ENCODE measurements at regions not wholly inside any gene's neighbourhood (a gene's known extent, or its start where the extent isn't known, plus 50 kb on each side); places are given as distances from the start of the nearest gene placed in this dataset.

DNA sequence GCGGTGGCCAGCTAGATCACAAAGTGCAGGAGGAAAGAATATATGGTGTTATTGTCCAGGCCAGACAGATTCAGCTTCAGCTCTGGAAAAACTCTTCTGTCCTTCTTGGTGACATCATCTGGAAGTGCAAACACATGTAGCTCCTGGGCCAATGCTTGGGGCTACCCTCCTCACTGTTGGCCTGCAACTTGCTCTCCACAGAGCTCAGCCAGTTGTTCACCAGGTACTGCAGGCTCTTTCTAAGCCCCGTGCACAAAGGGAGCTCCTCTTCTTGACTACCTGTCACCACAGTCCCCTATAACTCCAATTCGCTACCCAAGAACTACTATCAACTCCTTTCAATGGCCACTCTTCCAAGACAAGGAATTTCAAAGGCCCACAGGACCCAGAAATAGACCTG, 1175.9 kb upstream of the CDH9 start:
- DNase-seq: no peak

DNA sequence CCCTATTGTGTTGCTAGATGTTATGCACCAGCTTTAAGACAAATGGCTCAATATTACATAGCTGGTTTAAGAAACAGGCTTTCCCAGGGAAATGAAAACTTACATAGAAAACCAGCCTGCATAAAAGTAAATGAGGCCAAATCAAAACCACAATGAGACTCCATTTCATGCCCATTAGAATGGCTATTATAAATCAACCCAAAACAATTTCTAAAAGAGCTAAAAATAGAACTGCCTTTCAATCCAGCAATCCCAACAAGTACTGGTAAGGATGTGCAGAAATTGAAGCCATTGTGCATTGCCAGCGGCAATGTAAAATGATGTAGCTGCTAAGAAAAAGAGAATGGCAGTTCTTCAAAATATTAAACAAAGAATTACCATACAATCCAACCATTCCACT, 1170.0 kb upstream of the CDH9 start:
- DNase-seq: no peak

DNA sequence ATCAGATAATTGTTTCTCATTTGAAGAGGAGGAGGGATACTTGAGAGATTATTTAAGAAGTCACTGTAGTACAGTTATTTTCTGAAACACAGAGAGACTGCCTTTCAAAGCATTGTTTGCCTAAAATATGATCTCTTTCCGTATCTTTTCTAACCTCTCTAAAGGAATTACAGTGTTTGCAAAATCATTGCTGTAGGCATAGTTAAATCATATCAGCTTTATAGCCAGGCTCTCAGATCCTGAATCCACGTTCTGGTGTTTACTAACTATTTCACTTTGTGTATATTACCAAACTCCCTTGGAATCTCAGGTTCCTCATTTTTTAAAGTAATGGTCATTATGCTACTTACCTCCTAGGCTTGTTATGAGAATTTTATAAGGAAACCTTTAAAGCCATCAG, 1151.6 kb upstream of the CDH9 start:
- no peak for DNase-seq

DNA sequence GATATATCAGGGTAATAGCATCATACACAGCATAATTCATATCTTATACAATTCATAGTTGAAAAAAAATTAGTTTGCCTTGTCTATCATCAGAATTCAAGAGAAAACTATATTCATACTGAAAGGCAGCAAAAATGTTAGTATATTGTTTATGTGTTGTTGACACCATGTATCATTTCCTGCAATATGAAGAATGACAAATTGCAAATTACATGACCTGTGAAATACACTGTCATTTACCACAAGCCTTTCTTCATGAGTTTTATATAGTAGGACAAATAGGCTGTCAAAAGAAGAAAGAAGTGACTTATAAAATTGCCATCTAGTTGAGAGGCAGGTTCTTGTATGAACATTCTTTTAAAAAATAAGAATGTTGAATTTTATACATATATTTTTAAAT, 1136.3 kb upstream of the CDH9 start:
- no peak for DNase-seq

DNA sequence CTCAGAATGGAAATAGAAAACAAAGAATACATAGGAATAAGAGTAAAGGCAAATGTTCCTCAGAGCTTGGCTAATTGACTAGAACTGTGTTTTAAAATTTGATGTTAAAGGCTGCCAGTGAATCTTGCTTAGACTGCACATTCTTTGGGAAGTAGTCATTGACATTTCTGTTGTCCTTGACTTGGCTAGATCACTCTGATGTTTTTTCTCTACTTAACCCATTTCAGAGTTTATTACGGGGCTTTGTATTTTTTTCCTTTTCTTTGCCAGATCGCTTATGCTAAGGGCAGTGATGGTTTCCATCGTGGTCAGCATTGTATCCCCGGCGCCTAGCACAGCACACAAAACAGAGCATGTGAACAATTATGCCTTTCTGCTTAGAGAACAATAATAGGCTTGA, 1126.7 kb upstream of the CDH9 start:
- DNase-seq: no peak

DNA sequence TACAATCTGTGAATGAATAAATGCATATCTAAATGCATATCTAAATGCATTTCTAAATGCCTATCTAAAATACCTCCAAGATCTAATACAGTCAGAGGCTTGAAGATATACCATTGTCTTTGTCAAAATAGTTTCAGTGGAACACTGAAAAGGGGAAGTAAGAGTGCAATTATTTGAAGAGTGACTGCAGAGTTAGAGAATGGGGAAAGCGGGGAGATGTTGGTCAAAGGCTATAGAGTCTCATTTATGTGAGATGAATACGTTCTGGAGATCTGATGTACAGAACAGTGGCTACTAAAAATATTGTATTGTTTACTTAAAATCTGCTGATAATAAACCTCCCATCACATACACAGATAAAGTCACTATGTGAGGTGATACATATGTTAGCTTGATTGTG, 1126.2 kb upstream of the CDH9 start:
- no peak for DNase-seq

DNA sequence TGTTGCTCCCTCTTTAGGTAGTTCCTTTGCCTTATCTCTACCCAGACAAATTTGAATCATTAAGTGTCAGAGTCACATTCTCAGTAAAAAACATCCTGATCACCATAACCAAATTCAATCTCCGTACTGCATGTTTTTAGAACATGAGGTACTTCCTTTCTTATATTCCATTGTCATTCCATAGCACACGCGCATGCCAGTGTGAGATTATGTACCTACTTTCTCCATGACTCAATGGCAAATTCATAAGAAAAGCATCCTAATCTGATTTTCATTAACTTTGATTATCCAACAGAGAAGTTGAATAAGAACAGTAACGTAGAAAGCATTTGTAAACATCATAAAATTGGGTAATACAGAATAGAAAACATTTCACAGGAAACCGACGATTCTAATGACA, 1118.6 kb upstream of the CDH9 start:
- no peak for DNase-seq

DNA sequence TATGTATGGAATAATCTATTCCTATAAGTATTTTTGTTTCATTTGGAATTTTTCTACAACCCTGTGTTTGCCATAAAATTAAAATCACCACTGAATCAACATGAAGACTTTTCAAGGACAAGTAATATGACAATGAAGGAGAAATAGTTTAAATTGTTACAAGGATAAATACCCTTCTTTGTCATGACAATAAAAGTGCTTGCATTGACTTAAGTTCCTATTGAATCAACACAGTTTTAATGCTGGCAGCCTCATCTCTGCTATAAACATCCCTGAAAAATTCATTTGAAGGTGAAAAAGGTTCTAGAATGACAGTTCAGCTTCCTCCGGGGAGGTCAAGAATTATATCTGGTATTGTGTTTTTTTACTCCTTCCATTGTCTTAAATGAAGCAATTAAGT, 1105.1 kb upstream of the CDH9 start:
- no peak for DNase-seq

DNA sequence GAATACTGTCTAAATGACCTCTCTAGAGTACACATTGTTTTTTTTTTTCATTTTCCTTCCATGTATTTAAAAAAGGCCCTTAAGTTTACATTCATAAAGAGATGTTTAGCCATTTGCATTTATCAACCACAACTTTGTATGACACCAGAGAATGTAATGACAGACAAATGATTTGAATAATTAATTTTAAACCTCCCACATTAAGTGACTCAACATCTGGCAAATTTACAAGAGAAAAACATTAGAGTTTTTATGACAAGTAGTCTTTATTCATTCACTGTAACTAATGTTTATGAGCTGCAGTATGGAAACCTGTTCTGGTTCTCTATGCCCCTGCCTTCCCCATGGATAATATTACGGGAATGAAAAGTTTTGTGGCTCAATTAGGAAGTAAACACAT, 1093.8 kb upstream of the CDH9 start:
- no peak for DNase-seq

DNA sequence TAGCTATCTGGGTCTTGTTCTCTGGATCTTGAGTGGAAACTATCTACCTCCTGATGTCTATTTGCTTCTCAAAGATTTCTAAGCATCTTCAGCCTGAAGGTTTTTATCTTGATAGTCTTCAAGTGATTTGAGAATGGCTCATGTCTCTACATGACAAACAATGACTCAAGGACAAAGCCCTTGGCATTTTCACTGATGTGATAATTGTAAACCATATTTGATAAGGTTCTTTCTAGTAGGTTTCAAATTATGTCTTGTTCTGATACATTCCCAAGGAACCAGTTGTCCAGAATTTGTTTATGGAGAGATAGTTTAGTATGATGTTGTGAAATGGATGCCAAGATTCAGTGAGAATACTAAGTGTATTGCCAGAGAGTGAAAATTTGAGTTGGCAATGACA, 1079.3 kb upstream of the CDH9 start:
- DNase-seq: no peak

DNA sequence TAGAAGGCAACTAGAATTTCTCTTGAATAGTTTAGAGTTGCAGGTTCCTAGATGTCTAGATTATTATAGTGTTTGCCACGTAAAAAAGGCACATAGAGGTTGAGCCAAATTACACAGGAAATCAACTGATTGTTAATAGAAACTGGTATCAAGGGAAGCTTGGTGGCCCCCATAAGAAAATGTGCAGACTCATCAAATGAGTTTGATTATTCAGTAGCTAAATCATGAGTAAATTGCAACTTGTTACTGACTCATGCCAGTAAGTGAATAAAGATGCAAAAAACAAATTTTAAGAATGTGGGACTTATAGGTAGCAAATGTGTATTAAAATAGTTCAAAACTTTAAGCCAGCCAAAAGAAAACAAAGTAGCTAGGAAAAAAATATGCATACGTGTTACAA, 1078.9 kb upstream of the CDH9 start:
- no peak for DNase-seq

DNA sequence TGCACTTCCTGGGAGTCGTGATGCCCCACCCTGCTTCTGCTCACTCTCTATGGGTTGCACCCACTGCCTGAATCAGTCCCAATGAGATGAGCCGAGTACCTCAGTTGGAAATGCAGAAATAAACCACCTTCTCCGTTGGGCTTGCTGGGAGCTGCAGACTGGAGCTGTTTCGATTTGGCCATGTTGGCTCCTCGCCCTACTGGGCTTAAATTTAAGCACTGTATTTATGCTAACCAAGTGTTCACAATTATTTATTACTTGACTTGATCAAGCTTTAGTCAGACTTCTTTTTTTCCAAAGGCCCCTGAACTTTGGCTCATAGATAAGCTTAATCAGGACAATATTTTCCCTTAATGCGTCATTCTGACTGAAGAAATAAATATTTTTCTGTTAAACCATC, 1072.4 kb upstream of the CDH9 start:
- no peak for DNase-seq

DNA sequence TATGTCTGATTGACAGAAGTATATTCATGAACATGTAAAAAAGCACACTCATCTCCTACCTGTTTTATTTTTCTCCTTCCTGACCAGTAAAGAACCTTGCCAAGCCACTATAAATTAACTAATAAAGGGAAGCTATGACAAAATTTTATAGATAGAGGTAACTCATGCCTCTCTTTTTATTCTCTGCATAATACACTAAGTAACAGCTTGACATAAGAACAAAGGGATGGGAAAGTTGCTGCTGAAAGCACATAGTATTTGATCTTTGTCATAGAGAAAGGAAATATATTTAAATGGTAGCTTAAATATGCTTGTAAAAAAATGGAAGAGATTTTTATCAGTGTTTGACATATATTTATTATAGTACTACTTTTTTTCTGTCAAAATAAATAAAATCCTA, 1065.7 kb upstream of the CDH9 start:
- no peak for DNase-seq

DNA sequence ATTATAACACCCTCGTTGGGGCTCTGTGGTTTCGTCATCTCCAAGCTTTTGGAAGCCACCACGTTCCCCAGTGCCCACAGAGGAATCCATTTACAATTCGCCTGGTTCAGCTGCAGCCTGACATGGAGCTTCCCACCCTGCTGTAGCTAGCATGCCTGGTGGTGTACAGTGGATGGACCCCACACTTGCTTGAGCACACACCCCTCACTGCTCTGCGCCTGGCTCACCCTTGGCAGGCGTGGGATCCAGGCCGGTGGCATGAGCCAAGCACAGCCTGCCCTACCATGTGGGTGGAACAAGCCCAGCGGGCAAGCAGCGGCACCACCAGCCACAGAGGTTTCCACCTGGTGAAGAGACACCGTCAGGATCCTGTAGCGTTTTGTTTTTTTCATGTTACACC, 1045.7 kb upstream of the CDH9 start:
- no peak for DNase-seq

DNA sequence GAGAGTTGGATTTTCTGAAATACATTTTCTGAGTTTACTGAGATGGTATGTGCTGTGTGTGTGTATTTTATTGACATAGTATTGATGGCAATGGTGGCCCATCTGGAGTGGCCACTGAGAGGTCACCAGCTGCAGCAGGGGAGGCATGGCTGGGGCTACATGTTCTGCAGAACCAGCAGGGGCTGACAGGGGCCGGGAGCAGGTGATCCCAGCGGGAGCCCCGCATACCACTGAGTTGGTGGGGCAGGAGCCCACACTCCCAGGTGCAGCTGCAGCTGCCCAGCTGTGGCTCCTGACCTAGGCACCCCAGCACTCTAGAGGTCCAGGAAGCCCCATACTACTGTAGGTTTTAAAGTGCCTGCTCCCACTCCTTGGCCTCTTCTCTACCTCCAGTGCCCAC, 1044.2 kb upstream of the CDH9 start:
- no peak for DNase-seq

DNA sequence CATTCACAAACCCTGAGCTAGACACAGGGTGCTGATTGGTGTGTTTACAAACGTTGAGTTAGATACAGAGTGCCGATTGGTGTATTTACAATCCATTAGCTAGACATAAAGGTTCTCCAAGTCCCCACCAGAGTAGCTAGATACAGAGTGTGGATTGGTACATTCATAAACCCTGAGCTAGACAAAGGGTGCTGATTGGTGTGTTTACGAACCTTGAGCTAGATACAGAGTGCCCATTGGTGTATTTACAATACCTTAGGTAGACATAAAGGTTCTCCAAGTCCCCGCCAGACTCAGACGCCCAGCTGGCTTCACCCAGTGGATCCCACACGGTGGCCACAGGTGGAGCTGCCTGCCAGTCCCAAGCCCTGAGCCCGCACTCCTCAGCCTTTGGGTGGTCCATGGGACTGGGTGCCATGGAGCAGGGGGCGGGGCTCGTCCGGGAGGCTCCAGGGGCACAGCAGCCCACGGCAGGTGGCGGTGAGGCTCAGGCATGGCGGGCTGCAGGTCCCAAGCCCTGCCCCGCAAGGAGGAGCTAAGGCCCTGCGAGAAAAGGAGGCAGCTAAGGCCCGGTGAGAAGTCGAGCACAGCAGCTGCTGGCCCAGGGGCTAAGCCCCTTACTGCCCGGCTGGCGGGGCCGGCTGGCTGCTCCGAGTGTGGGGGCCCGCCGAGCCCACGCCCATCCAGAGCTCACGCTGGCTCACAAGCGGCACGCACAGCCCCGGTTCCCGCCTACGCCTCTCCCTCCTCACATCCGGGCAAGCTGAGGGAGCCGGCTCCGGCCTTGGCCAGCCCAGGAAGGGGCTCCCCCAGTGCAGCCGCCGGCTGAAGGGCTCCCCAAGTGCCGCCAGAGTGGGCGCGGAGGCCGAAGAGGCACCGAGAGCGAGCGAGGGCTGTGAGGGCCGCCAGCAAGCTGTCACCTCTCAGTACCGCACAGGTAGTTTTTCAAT, 1039.2 kb upstream of the CDH9 start:
- DNase-seq: no peak

DNA sequence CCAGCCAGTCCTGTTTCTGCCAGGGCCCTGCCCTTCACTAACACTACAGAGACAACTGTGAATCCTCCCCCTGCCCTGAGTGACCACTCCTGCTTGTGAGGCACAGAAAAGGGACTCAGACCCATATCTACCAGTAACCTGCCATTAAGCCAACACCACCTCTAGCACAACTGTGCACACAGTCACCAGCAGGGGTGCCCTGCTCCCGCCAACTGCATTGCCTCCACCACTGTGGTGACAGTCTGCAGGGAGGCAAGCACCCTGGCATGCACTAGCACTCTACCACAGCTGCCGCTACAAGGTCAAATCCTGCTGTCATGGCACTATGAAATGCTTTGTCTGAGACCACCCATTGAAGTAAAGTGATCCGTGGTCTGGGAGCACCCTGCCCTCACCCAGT, 1028.5 kb upstream of the CDH9 start:
- no peak for DNase-seq

DNA sequence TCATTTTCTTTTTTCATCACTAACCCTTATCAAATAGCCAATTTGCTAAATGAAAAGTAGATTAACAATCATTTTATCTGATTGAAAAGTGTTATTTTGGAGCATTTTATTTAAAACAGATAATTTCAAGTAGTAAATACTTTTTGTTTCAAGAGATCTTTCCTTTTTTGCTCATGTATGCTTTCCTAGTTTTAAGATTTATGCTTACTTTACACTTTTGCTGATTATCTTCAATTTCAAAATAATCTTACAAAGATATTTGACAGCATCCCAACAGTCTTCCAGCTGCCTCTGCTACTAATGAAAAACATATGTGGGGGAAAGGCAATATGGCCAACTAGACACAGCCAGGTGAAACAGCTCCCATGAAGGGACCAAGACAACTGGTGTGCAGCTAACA, 1027.3 kb upstream of the CDH9 start:
- DNase-seq: no peak

DNA sequence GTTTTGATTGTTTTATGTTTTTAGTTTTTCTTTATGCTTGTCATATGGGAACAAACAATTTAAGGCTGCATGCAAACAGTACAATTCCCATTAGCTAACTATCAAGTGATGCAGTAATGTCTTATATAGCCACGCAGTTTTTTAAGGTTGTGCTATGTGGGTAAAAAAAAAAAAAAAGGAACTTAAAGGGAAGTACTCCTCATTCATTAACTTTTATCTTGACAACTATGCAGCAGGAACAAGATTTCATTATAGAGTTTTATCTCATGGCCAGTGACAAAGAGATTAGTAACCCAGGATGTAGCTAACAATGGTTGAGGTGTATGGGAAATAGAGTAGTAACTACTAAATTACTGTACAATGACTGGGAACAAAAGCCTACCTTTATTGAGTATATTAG, 1008.2 kb upstream of the CDH9 start:
- no peak for DNase-seq

DNA sequence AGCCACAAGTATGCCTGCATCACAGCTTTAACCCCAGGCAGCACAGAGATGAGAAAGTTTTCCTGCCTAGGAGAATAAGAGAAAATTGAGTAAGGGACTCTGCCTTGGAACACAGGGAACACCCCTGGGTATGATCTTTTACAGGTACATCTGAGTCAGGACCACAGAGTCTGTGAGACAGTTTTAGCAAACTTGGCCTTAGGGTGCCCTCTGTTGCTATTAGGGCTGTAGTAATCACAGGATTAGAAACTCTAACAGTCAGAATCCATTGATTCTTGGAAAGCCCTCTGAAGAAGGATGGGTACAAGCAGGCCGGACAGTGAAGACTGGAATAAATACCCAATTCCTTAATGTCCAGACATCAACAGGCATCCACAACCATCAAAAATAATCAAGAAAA, 989.5 kb upstream of the CDH9 start:
- no peak for DNase-seq

DNA sequence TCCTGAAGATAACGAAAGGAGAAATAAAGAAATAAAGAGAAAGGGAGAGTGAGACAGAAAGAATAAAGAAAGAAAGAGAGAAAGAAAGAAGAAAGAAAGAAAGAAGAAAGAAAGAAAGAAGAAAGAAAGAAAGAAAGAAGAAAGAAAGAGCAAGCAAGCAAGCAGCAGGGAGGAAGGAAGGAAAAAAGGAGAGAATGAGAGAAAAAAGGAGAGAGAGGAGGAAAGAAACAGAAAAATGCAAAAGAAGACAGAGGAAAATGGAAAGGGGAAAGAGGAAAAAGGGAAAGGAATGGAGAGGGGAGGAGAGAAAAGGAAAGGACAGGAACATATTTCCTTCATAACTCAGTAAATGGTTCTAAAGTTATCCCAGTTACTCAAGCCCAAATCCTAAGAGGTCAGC, 978.8 kb upstream of the CDH9 start:
- DNase-seq: no peak

DNA sequence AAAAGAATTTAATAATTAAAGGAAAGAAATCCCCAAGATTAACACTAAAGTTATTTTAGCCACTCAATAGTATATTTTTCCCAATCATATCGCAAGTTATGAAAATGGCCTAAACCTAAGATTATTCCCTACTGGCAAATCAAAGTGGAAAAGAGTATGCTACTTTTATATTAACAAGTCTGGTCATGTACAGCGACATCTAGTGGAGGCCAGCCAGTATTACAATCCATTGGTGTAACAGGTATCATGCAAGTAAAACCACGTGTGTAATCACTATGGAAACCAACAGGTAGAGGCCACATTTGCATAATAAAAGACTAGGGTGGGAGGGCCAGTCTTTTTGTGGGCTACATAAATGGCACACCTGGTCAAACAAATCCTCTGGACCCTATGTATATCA, 976.4 kb upstream of the CDH9 start:
- DNase-seq: no peak

DNA sequence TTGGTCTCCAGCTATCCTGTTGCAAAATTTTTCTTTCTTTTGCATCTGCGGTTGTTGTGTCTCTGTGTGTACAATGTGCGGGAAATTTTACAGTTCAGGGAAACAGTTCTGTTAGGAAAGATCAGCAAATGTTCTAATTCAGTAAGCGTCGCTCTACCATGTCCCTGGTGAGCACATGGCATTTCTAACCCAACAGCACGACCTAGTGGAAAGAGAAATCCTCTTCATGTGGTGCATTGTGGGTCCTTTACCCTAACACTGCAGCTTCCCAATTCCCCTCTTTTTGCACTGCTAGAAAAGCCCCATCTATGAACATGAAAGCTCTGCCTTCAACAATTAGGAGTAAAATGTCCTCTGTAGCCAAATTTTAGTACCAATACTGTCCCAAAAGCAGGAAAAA, 974.2 kb upstream of the CDH9 start:
- no peak for DNase-seq

DNA sequence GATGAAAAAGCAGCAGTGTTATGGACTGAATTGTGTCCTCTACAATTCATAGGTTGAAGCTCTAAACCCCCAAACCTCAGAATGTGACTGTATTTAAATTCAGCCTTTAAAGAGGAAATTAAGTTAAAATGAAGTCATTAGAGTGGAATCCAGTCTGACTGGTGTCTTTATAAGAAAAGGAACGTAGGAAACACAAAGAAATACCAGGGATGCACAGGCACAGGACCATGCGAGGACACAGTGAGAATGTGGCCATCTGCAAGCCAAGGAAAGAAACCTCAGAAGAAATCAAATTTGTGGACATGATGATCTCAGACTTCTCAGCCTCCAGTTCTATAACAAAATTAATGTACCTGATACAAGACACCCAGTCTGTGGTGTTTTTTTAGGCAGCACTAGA, 971.2 kb upstream of the CDH9 start:
- no peak for DNase-seq

DNA sequence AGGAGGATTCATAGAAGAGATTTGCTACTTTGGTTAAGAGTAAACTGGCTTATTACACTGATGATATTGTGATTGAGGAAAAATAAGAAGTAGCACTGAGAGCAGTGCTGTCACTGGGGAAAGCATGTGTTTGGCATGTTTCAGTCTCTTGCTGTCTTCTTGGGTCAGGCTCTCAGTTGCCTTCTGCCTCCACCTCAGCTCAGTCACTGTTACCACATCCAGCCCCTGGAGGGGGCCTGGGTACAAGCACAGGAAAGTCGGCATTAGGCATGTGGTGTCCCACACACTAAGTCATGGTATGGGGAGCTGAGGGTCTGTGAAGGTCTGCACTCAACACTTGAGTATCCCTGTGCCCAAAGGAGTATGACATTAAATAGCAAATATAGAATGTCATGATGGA, 958.3 kb upstream of the CDH9 start:
- no peak for DNase-seq

All from effector CD8-positive, alpha-beta T cell (primary cell).